Colonic mucosa (tissue), 4 donors: ENCODE measurements at regions not wholly inside any gene's neighbourhood (a gene's known extent, or its start where the extent isn't known, plus 50 kb on each side); places are given as distances from the start of the nearest gene placed in this dataset.

ENCODE experiments used
- DNase-seq: peaks from one replicate; pipeline ENCODE4 v3.0.0-alpha.2; 2020
- H3K27ac ChIP-seq: fragments of 200-600 bp; one replicate; pipeline ENCODE4 v1.8.0; 2021
- H3K27me3 ChIP-seq: fragments of 200-600 bp; one replicate; pipeline ENCODE4 v1.8.0; 2021
- H3K36me3 ChIP-seq: fragments of 200-600 bp; one replicate; pipeline ENCODE4 v1.8.0; 2021
- H3K4me1 ChIP-seq: fragments of 200-600 bp; one replicate; pipeline ENCODE4 v1.8.0; 2021; ENCODE audit warnings: mild to moderate bottlenecking
- H3K4me3 ChIP-seq: fragments of 200-600 bp; one replicate; pipeline ENCODE4 v1.8.0; 2021
- H3K9ac ChIP-seq, 2 donors: one replicate each; pipeline ENCODE4 v1.7.0; 2013; ENCODE audit warnings: control low read depth in 2 of 2, low read depth in 2 of 2, low read length in 2 of 2
- H3K9me3 ChIP-seq: fragments of 200-600 bp; one replicate; pipeline ENCODE4 v1.8.0; 2021
- CTCF ChIP-seq: fragments of 200-600 bp; IDR thresholded peaks from one replicate; pipeline ENCODE4 v1.8.0; 2022; ENCODE audit warnings: antibody characterized with exemption, mild to moderate bottlenecking
- intact Hi-C: fragments of 100-400 bp; cut with DNase I; formaldehyde crosslinking; loops from one replicate; pipeline ENCODE4 v1.14.1; 2022
- donor health status: healthy.
- donor health status: DM: no; HTN: no; CAD: no.
- donor health status: DM: no; HTN: no; CAD: no.

GRCh38 chr21:23876925-23877558, 1730.2 kb downstream of the MRPL39 start:
- Histone ChIP-seq H3K9me3 (no peaks in the 10 kb centered on the region), H3K36me3 (no peaks in the 10 kb centered on the region), H3K27ac (no peak overlapping the region), H3K27me3 (no peaks in the 10 kb centered on the region), H3K4me3 (no peak overlapping the region), H3K9ac (no peak overlapping the region), H3K4me1 (no peaks in the 10 kb centered on the region)
- intact Hi-C loops: no loop called here
- no peak for DNase-seq
- TF ChIP-seq CTCF: no peak

- H3K4me3 ChIP-seq: no peak overlapping the region
- no peak overlapping the region for H3K27ac ChIP-seq
- intact Hi-C loops: no loop called here
These were observed 1733.0 kb downstream of the MRPL39 start for GRCh38 chr21:23874271-23874670.

GRCh38 chr21:23861911-23862504, 1745.3 kb downstream of the MRPL39 start:
- intact Hi-C loops: no loop called here
- DNase-seq: no peak
- Histone ChIP-seq H3K9me3 (no peaks in the 10 kb centered on the region), H3K27ac (no peak overlapping the region), H3K4me1 (no peaks in the 10 kb centered on the region), H3K27me3 (no peaks in the 10 kb centered on the region), H3K36me3 (no peaks in the 10 kb centered on the region), H3K9ac (no peak overlapping the region), H3K4me3 (no peak overlapping the region)
- no peak for TF ChIP-seq CTCF

More at GRCh38 chr21:23874271-23874670, 1733.0 kb downstream of the MRPL39 start:
- TF ChIP-seq CTCF: no peak
- Histone ChIP-seq H3K9ac (no peak overlapping the region), H3K9me3 (no peaks in the 10 kb centered on the region), H3K27me3 (no peaks in the 10 kb centered on the region), H3K4me1 (no peaks in the 10 kb centered on the region), H3K36me3 (no peaks in the 10 kb centered on the region)
- no peak for DNase-seq

- Histone ChIP-seq H3K4me1 (no peaks in the 10 kb centered on the region), H3K9me3 (no peaks in the 10 kb centered on the region), H3K27me3 (no peaks in the 10 kb centered on the region), H3K4me3 (no peak overlapping the region), H3K36me3 (no peaks in the 10 kb centered on the region), H3K9ac (no peak overlapping the region), H3K27ac (no peak overlapping the region)
- no peak for TF ChIP-seq CTCF
- intact Hi-C loops: no loop called here
- DNase-seq: no peak
These were observed 1748.4 kb downstream of the MRPL39 start for GRCh38 chr21:23858878-23859277.

GRCh38 chr21:23853796-23854379, 1753.4 kb downstream of the MRPL39 start:
- H3K27ac ChIP-seq: no peak overlapping the region
- DNase-seq: no peak
- no peaks in the 10 kb centered on the region for H3K4me1 ChIP-seq
- H3K27me3 ChIP-seq: no peaks in the 10 kb centered on the region
- no peaks in the 10 kb centered on the region for H3K9me3 ChIP-seq
- intact Hi-C loops: no loop called here
- no peak for TF ChIP-seq CTCF
- no peak overlapping the region for H3K4me3 ChIP-seq
- H3K36me3 ChIP-seq: no peaks in the 10 kb centered on the region
- no peak overlapping the region for H3K9ac ChIP-seq
